Stimulated activated CD8-positive, alpha-beta memory T cell treated with anti-CD3 and anti-CD28 coated beads, Interleukin-7, amount 100 ng/mL, for 24 hours (primary cell): ENCODE measurements at regions not wholly inside any gene's neighbourhood (a gene's known extent, or its start where the extent isn't known, plus 50 kb on each side); places are given as distances from the start of the nearest gene placed in this dataset.

Source experiments
- DNase-seq: peaks from one replicate; pipeline ENCODE4 v3.0.0-alpha.2; 2020; ENCODE audit warnings: low read depth

- DNase-seq, result no peak
Observed at GRCh38 chr7:156179872-156180390, 367.7 kb upstream of the SHH start.

GRCh38 chr7:156178857-156179256, 366.6 kb upstream of the SHH start:
- no peak for DNase-seq

- no peak for DNase-seq
Observed at GRCh38 chr7:156178214-156178613, 366.0 kb upstream of the SHH start.

- DNase-seq, result no peak
Observed at GRCh38 chr7:156177422-156178055, 365.3 kb upstream of the SHH start.

GRCh38 chr7:156176039-156176438, 363.8 kb upstream of the SHH start:
- no peak for DNase-seq

GRCh38 chr7:156175003-156175402, 362.7 kb upstream of the SHH start:
- DNase-seq, result no peak

GRCh38 chr7:156174428-156174827, 362.2 kb upstream of the SHH start:
- DNase-seq, result no peak

- DNase-seq, result no peak
Observed at GRCh38 chr7:156173748-156174353, 361.6 kb upstream of the SHH start.

- no peak for DNase-seq
Observed at GRCh38 chr7:156173346-156173745, 361.1 kb upstream of the SHH start.

GRCh38 chr7:156172638-156173037, 360.4 kb upstream of the SHH start:
- DNase-seq, result no peak

- DNase-seq, result no peak
Observed at GRCh38 chr7:156169474-156170370, 357.5 kb upstream of the SHH start.

GRCh38 chr7:156168434-156168833, 356.2 kb upstream of the SHH start:
- no peak for DNase-seq

GRCh38 chr7:156167987-156168386, 355.7 kb upstream of the SHH start:
- no peak for DNase-seq

GRCh38 chr7:156167417-156167807, 355.1 kb upstream of the SHH start:
- DNase-seq, result no peak

GRCh38 chr7:156166692-156167416, 354.6 kb upstream of the SHH start:
- no peak for DNase-seq

GRCh38 chr7:156163747-156164146, 351.5 kb upstream of the SHH start:
- no peak for DNase-seq

GRCh38 chr7:156162451-156162850, 350.2 kb upstream of the SHH start:
- DNase-seq, result no peak

- DNase-seq, result no peak
Observed at GRCh38 chr7:156160811-156161210, 348.5 kb upstream of the SHH start.

- DNase-seq, result no peak
Observed at GRCh38 chr7:156158693-156159092, 346.4 kb upstream of the SHH start.

GRCh38 chr7:156158213-156158612, 345.9 kb upstream of the SHH start:
- no peak for DNase-seq

- no peak for DNase-seq
Observed at GRCh38 chr7:156157409-156158012, 345.2 kb upstream of the SHH start.
